CD14-positive monocyte (primary cell): ENCODE measurements at regions not wholly inside any gene's neighbourhood (a gene's known extent, or its start where the extent isn't known, plus 50 kb on each side); places are given as distances from the start of the nearest gene placed in this dataset.

ENCODE experiments used
- DNase-seq, 3 donors: peaks; one replicate each; pipeline ENCODE4 v3.0.0-alpha.2; 2011 to 2022
- H2AFZ ChIP-seq: 2 replicates; pipeline ENCODE4 v1.6.0; 2012; ENCODE audit warnings: mild to moderate bottlenecking, low read depth, low read length, inconsistent platforms; ENCODE audit not compliant: insufficient read depth, poor library complexity, severe bottlenecking
- H3K27ac ChIP-seq, 2 donors: 1 replicate in 1 of 2; 2 replicates in 1 of 2; pipeline ENCODE4 v1.5.1; 2012 to 2013; ENCODE audit warnings: low read length in 2 of 2, control low read depth in 1 of 2, inconsistent platforms in 1 of 2, low read depth in 1 of 2, mild to moderate bottlenecking in 1 of 2
- H3K27me3 ChIP-seq, 2 donors: one replicate each; pipeline versions ENCODE4 v1.6.0 to v1.6.1; 2011 to 2013; ENCODE audit warnings: low read length in 2 of 2; ENCODE audit not compliant: control insufficient read depth in 2 of 2, insufficient read depth in 2 of 2
- H3K36me3 ChIP-seq, 2 donors: replicated peaks in 1 of 2; 1 replicate in 1 of 2; 2 replicates in 1 of 2; pipeline versions ENCODE4 v1.5.1 to v1.6.1; 2012 to 2013; ENCODE audit warnings: low read length in 2 of 2, control low read depth in 1 of 2, inconsistent platforms in 1 of 2, mild to moderate bottlenecking in 1 of 2; ENCODE audit not compliant: insufficient read depth in 2 of 2, control insufficient read depth in 1 of 2
- H3K4me1 ChIP-seq, 2 donors: 1 replicate in 1 of 2; 2 replicates in 1 of 2; pipeline versions ENCODE4 v1.5.1 to v1.6.1; 2012 to 2013; ENCODE audit warnings: low read length in 2 of 2, control low read depth in 1 of 2, inconsistent platforms in 1 of 2, mild to moderate bottlenecking in 1 of 2, moderate library complexity in 1 of 2; ENCODE audit not compliant: insufficient read depth in 2 of 2, control insufficient read depth in 1 of 2
- H3K4me2 ChIP-seq: replicated peaks from 2 replicates; pipeline ENCODE3; 2012; ENCODE audit warnings: low read length, moderate library complexity, mild to moderate bottlenecking; ENCODE audit not compliant: poor library complexity, severe bottlenecking; ENCODE audit errors: extremely low read depth
- H3K4me3 ChIP-seq, 3 experiments: fragments of 200-600 bp in 1 of 3; sonication (generic) in 1 of 3; replicated peaks in 1 of 3; 1 replicate in 2 of 3; 2 replicates in 1 of 3; pipeline ENCODE4 v1.5.1; 2011 to 2013; ENCODE audit warnings: low read length in 3 of 3, mild to moderate bottlenecking in 3 of 3, control low read depth in 2 of 3, low read depth in 2 of 3, inconsistent platforms in 1 of 3, moderate library complexity in 1 of 3
- H3K79me2 ChIP-seq: 2 replicates; pipeline ENCODE4 v1.6.0; 2012; ENCODE audit warnings: mild to moderate bottlenecking, control low read depth, inconsistent platforms, low read length, moderate library complexity; ENCODE audit not compliant: insufficient read depth
- H3K9ac ChIP-seq: 2 replicates; pipeline ENCODE4 v1.6.0; 2017; ENCODE audit warnings: low read length, mild to moderate bottlenecking; ENCODE audit not compliant: insufficient read depth, poor library complexity, severe bottlenecking
- H3K9me3 ChIP-seq, 2 donors: replicated peaks in 1 of 2; 1 replicate in 1 of 2; 2 replicates in 1 of 2; pipeline versions ENCODE4 v1.5.1 to v1.6.1; 2012 to 2013; ENCODE audit warnings: low read length in 2 of 2, control low read depth in 1 of 2; ENCODE audit not compliant: control insufficient read depth in 1 of 2, insufficient read depth in 1 of 2
- H4K20me1 ChIP-seq: 2 replicates; pipeline ENCODE4 v1.6.0; 2012; ENCODE audit warnings: mild to moderate bottlenecking, low read length, control low read depth, moderate library complexity; ENCODE audit not compliant: insufficient read depth
- H3K27ac Mint-ChIP-seq, 7 donors: one replicate each; pipeline ENCODE4 v1.8.0; 2020; ENCODE audit warnings: mild to moderate bottlenecking in 7 of 7, mixed read lengths in 7 of 7, moderate library complexity in 6 of 7, inconsistent platforms in 2 of 7
- H3K27me3 Mint-ChIP-seq, 3 donors: one replicate each; pipeline ENCODE4 v1.8.0; 2021 to 2022; ENCODE audit warnings: low read depth in 3 of 3, mild to moderate bottlenecking in 3 of 3, mixed read lengths in 3 of 3, moderate library complexity in 3 of 3, inconsistent platforms in 1 of 3
- H3K36me3 Mint-ChIP-seq, 2 donors: one replicate each; pipeline ENCODE4 v1.8.0; 2020; ENCODE audit warnings: mixed read lengths in 2 of 2, inconsistent platforms in 1 of 2, mild to moderate bottlenecking in 1 of 2
- H3K4me1 Mint-ChIP-seq: one replicate; pipeline ENCODE4 v1.8.0; 2020; ENCODE audit warnings: mild to moderate bottlenecking, mixed read lengths
- H3K4me3 Mint-ChIP-seq, 2 donors: one replicate each; pipeline ENCODE4 v1.8.0; 2020; ENCODE audit warnings: mild to moderate bottlenecking in 2 of 2, mixed read lengths in 2 of 2, moderate library complexity in 1 of 2
- H3K9me3 Mint-ChIP-seq, 7 donors: one replicate each; pipeline ENCODE4 v1.8.0; 2020 to 2022; ENCODE audit warnings: mixed read lengths in 7 of 7, mild to moderate bottlenecking in 6 of 7, moderate library complexity in 6 of 7, inconsistent platforms in 2 of 7
- WGBS: methylation state at CpG from one replicate; pipeline ENCODE4 v1.1.5; 2013; ENCODE audit warnings: missing lambda C conversion rate; ENCODE audit not compliant: insufficient coverage; 5-methylcytosine and 5-hydroxymethylcytosine counted together
- intact Hi-C, 2 donors: fragments of 100-400 bp; cut with micrococcal nuclease; formaldehyde crosslinking; loops; one replicate each; pipeline versions ENCODE4 v1.15.0 to v1.15.1; 2023
- TF ChIP-seq, protein P1 (sequence below): fragments of 200-600 bp; IDR thresholded peaks from one replicate; pipeline ENCODE4 v1.8.0; 2022; ENCODE audit warnings: antibody characterized with exemption, mild to moderate bottlenecking

DNA sequence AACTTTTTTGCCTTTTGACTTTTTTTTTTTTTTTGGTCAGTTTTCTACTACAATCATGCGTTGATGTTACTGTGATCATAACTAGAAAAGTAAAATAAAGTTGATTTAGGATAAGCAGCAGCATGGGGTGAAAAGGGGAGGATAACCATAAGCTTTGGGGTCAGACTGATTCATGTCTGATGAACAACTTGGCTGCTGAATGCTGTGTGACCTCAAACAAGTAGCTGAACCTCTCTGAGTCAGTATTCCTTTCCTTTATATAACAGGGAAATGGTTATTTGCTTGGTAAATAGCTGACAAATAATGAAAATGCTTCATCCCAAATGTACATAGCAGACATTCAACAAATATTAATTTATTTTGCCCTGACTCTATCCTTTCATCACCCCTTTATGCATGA, 413.0 kb downstream of the VRK1 start:
- no peaks in the 10 kb centered on the region for H3K4me1 ChIP-seq
- intact Hi-C loops: no loop called here

GRCh38 chr14:97212399-97212798, 415.2 kb downstream of the VRK1 start:
- intact Hi-C loops: no loop called here
- DNase-seq: no peak
- Histone ChIP-seq H3K4me2 (no peak overlapping the region), H3K4me3 (no peak overlapping the region), H3K9me3 (no peaks in the 10 kb centered on the region), H2AFZ (no peak overlapping the region), H3K36me3 (no peaks in the 10 kb centered on the region), H3K27me3 (peaks cover 5 to 10% of the 10 kb centered on the region in 2 donors), H3K27ac (no peak overlapping the region), H3K4me1 (no peaks in the 10 kb centered on the region), H4K20me1 (no peaks in the 10 kb centered on the region), H3K9ac (no peak overlapping the region), H3K79me2 (no peaks in the 10 kb centered on the region)
- no peaks in the 10 kb centered on the region for H3K36me3 Mint-ChIP-seq
- no peaks in the 10 kb centered on the region for H3K4me1 Mint-ChIP-seq
- no peak overlapping the region for H3K27ac Mint-ChIP-seq
- no peaks in the 10 kb centered on the region for H3K9me3 Mint-ChIP-seq
- H3K27me3 Mint-ChIP-seq: peaks cover 11 to 18% (median 11%) of the 10 kb centered on the region in 3 donors
- WGBS: 100% methylated on average over 1 of the region's 2 CpGs
- H3K4me3 Mint-ChIP-seq: no peak overlapping the region
- TF ChIP-seq, protein P1, sequence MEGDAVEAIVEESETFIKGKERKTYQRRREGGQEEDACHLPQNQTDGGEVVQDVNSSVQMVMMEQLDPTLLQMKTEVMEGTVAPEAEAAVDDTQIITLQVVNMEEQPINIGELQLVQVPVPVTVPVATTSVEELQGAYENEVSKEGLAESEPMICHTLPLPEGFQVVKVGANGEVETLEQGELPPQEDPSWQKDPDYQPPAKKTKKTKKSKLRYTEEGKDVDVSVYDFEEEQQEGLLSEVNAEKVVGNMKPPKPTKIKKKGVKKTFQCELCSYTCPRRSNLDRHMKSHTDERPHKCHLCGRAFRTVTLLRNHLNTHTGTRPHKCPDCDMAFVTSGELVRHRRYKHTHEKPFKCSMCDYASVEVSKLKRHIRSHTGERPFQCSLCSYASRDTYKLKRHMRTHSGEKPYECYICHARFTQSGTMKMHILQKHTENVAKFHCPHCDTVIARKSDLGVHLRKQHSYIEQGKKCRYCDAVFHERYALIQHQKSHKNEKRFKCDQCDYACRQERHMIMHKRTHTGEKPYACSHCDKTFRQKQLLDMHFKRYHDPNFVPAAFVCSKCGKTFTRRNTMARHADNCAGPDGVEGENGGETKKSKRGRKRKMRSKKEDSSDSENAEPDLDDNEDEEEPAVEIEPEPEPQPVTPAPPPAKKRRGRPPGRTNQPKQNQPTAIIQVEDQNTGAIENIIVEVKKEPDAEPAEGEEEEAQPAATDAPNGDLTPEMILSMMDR: no peak

More for the DNA sequence above, 413.0 kb downstream of the VRK1 start:
- Histone ChIP-seq H3K27ac (no peak overlapping the region), H3K36me3 (no peaks in the 10 kb centered on the region), H4K20me1 (no peaks in the 10 kb centered on the region), H3K79me2 (no peaks in the 10 kb centered on the region), H3K4me3 (no peak overlapping the region), H3K4me2 (no peak overlapping the region), H3K9me3 (no peaks in the 10 kb centered on the region), H3K27me3 (no peaks in the 10 kb centered on the region), H3K9ac (no peak overlapping the region), H2AFZ (no peak overlapping the region)
- WGBS: no CpG with 5 or more reads among the region's 1 CpG
- DNase-seq: no peak
- Mint-ChIP-seq H3K4me1 (no peaks in the 10 kb centered on the region), H3K36me3 (no peaks in the 10 kb centered on the region), H3K9me3 (peaks cover 0 to 3% (median 0%) of the 10 kb centered on the region in 7 donors), H3K27me3 (peaks cover 0 to 5% (median 4%) of the 10 kb centered on the region in 3 donors), H3K27ac (no peak overlapping the region), H3K4me3 (no peak overlapping the region)
- TF ChIP-seq, protein P1: no peak
